ENCODE measurements at regions not wholly inside any gene's neighbourhood (a gene's known extent, or its start where the extent isn't known, plus 50 kb on each side); places are given as distances from the start of the nearest gene placed in this dataset.

DNA sequence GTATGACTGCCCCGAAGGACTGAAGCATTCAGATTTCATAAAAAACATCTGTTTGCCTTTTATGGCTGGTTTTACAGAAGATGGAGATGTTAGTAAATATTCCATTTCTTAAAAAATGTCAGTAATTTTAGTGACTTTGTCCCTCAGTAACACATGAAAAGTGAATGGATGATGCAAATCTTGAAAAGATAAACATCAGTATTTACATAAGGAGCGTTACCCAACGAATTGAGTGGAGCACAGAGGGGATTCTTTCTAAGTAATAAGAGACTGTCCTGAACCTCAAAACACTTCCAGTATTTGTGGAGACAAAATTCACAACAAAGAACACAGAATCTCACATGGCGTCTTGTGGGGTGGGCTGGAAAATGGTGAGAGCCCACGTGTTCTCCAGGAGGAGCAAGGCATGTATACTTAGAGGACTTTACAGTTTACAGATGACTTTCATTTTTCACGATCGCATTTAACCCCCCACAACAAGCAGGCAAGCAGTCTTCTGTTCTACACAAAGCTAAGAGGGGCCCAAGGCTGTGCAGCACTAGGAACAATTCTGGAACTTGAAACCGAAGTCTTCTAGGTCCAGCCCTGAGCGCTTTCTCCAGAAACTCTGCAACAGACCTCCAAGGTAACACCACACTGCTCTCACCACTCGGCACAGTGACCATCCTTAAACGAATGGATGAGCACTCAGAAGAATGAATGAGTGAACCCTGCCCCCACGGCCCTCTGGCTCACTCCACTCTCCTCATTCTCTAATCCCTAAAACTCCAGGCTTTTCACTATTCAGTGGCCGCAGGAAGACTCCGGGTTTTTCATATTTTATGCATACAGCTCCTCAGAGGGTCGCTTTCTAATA is 709.8 kb downstream of the UQCRFS1 start:
- no peak for DNase-seq (ENCODE audit: low read depth)

DNA sequence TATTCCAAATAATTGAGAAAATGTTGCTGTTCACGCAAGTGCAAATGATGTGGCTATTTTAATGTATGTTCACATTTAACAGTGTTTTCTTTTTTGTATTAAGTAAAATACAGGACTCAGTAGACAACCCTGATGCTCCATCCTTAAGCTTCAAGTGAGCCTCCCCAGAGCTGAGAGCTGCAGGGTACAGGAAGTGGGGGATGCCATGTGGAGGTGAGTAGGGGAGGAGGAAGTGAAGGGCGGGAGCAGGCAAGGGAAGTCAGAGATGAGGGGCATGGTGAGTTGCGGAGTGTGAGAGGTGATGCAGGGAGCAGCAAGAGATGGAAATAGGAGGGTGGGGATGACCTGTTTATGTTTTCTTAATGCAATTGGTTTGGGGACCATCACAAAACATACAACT is 711.0 kb downstream of the UQCRFS1 start:
- DNase-seq (ENCODE audit: low read depth): no peak

DNA sequence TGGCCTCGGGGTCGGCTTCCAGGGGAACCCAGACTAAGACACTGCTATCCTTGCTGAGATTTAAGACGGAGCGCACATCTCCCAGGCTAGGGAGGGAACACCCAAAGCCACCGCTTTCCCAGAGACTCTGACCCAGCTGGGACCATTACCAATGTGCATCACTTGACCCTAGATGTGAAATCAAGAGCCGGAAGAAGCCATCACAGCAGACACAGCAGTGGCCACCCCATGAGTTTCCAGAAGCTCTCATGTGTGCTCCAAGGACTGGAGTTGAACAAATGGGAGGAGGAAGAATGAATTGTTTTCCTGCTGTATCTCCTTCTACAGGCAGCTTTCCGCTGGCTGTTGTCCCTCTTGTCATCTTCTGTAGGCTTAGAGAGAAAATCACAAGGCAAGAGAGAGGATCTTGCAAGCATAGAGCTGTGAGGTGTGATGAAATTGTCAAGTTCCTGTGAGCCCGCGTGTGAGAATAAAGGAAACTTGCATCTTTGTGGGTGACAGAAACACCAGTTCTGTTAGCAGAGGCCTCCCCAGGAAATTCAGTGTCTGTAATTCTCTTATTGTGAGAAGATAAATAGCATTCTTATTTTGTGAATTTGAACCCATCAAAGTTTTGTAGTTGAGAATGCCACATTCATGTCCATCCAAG is 711.8 kb downstream of the UQCRFS1 start:
- no peak for DNase-seq (ENCODE audit: low read depth)

DNA sequence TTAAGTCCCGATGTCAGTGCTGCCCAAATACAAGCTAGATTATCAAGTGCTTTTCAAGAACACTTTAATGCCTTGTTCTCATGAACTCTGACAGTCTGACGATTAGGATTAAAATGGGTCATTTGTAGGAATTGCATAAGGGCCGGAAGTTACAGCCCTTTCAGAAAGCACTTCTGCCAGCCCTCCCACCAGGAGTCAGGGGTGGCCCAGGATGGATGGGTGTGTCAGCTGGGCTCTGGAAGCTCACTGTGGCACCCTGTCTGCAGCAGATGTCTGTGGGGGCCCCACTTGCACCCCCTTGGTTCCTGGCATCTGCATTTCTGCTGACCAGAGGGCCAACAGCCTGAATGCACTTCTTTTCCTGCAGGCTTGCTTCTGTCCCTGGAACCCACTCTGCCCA is 712.7 kb downstream of the UQCRFS1 start:
- no peak for DNase-seq (ENCODE audit: low read depth)

DNA sequence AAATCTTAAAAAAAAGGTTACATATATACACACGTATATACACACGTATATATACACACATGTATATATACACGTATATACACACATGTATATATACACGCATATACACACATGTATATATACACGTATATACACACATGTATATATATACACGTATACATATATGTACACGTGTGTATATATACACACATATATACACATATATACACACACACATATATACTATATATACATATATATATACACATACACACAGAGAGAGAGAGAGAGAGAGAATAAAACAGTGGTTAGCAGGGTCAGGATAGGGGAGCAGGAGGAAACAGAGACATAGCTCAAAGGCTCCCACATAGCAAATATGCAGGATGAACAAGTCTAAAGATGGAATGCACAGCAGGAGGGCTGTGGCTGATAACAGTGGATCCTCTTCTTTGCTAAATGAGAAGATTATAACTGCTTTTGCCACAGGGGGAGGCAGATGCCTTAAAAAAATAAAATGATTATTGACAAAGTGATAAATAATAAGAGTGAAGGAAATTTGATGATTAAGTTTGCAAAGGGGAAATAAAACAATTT is 714.5 kb downstream of the UQCRFS1 start:
- DNase-seq (ENCODE audit: low read depth): no peak

DNA sequence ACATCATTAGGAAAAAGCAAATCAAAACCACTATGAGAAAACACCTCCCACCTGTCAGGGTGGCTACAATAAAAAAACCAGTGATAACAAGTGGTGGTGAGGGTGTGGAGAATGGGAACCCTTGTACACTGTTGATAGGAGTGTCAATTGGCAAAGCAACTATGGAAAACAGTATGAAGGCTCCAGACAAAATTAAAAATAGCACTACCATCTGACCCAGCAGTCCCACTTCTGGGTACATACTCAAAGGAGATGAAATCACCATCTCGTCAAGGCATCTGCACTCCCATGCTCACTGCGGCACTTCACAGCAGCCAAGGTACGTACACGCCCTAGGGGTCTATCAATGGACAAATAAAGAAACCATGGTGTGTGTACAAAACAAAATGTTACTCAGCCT is 715.1 kb downstream of the UQCRFS1 start:
- no peak for DNase-seq (ENCODE audit: low read depth)

DNA sequence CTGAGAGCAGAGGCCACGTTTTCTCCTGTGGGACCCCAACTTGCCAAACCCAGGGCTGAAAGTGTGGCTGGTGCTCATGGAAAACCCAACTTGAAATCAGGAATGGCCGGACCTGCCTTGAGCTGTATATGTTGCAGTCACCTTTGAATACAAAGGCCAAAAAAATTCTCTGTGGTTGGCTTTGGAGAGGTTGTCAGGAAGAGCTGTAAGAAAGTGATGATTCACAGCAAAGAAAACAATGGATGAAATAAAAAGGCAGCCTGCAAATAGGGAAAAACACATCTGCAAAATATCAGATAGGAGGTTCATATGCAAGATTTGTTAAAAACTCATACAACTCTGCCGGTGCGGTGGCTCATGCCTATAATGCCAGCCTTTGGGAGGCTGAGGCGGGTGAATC is 715.8 kb downstream of the UQCRFS1 start:
- no peak for DNase-seq (ENCODE audit: low read depth)

DNA sequence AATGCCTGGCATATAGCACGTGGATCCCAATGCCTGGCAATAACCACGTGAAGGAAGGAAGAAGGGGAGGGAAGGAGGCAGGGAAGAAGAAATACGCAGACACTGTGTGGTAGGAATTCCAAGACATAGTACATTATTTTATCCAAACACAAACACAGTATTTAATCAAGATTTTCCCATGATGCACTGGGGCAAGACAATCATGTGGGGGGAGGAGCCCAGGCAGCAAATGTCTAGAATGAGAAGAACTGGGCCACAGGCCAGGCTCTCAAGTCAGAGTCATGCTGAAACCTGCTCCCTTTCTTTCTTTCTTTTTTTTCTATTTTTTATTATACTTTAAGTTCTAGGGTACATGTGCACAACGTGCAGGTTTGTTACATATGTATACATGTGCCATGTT is 717.9 kb downstream of the UQCRFS1 start:
- no peak for DNase-seq (ENCODE audit: low read depth)

DNA sequence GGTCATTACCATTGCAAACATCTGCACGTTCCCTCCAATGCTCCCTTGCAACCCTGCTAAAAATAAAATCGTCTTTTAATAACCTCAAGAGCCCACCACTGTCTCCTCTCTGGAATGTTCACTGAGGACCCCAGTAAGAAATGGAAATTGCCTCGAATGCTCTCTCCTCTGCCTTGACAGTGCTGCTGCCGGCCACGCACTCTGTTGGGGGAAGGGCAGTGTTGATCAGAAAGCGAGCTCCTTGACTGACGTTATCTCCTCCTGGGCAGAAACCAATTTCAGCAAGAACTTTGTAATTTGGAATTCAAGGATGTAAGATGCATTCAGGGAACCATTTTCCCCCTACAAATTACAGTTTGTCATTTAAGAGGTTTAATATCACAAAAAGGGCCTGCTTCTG is 718.5 kb downstream of the UQCRFS1 start:
- no peak for DNase-seq (ENCODE audit: low read depth)

DNA sequence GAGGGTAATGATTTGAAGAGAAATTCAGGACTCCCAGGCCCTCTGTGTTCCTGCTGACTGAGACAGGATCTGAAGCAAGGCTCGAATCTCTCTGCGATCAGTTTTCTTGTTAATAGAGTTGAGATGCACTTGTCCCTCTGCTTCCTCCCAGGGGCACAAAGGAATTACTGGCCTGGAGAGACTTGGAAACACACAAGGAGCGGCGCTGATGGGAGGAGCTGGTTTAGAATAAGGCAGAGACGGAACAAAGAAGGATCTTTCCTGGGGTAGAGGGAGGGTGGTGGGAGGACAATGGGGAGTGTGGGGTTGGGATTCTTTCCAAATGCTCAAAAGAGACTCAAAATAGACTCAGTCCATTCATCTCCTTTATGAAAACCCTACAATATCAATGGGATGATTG is 719.1 kb downstream of the UQCRFS1 start:
- no peak for DNase-seq (ENCODE audit: low read depth)

DNA sequence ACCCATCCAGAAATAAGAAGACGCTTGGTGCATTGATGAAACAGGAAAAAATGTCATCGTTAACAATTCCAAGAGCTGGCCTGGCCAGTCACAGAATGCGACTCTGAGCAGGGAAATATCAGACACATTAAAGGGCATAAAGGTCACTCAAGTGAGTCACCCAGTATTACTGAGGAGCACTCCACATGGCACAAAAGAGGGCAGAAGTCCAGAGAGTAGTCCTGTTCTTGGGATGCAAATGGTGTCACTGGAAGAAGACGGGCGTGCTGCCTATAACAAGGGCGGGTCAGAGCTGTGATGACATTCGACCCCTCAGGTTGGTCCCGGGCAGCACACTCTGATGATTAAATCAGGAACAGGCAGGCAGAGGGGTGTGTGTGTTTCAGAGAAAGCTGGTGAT is 720.3 kb downstream of the UQCRFS1 start:
- no peak for DNase-seq (ENCODE audit: low read depth)

DNA sequence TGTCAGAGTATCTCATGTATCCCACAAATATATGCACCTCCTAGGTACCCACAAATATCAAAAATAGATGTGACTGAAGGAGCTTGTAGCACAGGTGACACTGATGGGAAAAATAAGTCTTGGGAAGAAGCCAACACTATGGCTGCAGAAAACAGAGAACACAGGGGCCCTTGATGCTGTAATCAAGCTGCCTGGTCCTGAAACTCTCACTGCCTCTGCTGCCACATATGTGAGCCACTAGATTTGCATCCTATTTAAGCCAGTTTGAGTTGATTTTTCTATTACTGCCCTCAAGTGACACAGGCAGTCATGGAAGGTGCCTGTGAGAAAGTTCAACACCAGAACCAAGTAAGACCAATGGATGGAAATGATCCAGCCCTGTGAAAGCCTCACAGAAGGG is 720.8 kb downstream of the UQCRFS1 start:
- DNase-seq (ENCODE audit: low read depth): no peak

DNA sequence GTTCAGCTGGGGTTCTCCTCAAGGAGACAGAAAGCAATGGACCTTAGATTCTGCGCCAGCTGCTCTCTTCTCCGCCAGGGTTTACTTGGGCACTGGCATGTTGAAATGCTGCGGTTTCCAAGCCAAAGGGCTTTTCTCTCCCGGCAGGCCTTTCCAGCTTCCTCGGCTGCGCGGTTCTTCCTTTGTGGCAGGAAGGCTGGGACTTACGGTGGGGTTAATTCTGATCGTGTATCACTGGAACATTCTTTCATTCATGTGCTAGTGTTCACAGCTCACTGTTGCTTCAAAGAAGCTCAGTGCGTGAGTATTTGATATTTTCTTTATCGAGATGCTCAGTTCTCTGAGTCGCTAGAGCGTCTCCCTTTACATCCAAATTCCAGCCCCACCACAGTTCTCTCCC is 723.2 kb downstream of the UQCRFS1 start:
- DNase-seq (ENCODE audit: low read depth): no peak

DNA sequence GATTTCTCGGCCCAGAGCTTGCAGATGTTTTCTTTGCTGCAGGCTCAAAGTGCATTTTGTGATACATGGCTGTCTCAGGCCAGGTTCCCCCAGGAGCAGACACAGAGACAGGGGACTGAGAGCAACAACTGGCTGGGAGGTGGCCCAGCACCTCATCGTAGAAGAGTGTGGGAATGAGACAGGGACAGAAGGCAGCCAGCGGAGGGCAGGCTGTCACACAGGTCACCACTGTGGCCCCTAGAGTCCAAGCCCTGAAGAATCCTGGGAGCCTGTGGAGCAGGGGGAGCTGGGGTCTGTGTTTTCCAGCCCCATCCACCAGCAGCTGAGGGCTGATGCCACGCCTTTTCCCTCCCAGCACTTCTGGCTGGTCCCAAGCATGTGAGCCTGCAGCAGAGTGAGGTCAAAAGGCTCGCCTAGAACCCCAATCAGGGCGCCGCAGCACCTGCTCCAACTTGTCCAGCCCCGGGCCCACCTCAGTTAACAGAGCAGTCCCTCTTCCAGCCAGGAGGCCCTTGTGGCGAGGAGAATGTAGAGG is 723.8 kb downstream of the UQCRFS1 start:
- DNase-seq (ENCODE audit: low read depth): no peak

DNA sequence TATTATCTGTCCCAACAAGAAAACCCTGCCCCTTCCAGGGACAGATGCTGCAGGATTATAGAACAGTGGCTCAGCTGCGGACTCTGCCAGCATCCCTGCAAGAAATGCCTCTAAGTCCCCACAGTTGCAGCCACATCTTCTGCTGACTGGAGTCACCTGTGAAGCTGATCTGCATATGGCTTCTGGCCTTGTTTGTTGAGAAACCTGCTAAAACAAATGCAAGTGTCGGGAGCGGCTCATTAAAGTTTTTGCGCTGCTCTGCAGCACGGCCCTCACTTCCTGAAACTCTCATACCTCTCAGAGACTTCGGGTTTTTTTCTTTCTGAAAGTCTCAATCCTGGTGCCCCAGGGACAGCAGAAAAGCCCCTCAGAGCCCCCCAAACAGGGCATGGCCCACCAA is 725.0 kb downstream of the UQCRFS1 start:
- DNase-seq (ENCODE audit: low read depth): no peak

DNA sequence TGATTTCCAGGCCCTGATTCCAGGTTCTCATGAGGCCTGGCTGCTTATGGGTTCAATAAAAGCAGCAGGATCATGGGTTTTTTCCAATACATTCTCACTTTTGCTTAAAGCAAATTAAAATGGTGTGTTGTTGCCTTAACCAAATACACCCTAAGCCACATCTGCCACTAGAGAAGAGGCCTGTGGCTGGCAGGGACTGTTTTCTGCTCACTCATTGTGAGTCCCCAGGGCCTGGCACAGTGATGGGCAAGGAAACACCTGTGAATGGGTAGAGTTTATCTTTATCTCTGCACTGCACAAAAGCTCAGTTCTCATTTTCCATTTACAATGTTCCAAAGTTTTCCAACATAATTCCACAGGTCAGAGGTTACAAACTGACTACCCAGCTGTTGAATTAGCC is 726.0 kb downstream of the UQCRFS1 start:
- no peak for DNase-seq (ENCODE audit: low read depth)

DNA sequence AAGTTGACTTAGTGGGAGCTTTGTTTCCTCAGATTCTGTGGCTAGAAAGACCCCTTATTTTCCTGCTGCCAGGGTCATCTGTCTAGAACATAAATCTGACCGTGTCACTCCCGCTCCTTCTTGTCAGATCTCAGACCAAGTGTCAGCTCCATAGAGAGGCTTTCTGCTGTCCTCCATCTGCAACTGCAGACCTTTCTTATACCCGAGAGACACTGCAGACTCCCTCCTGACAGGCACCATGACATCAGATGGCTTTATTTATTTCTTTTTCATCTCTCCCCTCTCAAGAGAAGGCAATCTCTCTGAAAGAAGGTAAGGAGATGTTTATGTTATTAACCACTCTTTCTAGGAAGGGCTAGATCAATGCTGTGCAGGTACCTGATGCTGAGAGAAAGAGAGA is 726.5 kb downstream of the UQCRFS1 start:
- DNase-seq (ENCODE audit: low read depth): no peak

DNA sequence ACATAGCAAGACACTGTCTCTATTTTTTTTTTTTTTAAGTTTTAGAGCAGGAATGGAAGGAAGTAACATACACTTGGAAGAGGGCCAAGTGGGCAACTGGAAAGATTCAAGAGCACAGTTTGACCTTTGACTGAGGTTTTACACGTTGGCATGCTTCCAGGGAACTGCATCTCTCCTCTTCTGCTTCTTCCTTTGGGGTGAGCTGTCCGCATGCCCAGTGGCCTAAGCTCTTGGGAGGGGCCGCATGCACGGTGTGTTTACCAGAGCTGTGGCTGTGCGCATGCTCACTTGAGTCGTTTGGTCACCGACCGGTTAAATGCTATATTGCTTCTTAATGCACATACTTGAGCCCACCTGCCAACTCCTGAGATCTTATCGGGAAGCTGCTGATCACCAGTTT is 727.7 kb downstream of the UQCRFS1 start:
- DNase-seq (ENCODE audit: low read depth): no peak

DNA sequence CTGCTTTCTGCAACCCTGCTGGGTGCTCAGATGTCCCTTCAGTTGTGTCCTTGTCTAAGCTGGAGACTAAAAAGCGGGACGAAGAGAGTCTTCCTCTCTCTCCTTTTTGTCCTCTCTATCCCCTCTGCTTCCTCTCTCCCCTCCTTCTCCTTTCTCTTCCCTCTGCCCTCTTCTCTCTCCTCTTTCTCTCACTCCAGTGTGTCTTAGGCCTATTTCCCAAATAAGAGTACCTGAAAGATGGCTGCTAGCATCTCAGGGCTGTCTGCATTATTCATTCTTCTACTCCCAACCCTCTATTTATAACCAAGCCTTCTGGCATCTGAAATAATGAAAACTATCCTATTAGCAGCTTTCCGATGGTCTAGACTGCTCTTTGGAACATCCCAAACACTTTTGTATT is 729.8 kb downstream of the UQCRFS1 start:
- no peak for DNase-seq (ENCODE audit: low read depth)

DNA sequence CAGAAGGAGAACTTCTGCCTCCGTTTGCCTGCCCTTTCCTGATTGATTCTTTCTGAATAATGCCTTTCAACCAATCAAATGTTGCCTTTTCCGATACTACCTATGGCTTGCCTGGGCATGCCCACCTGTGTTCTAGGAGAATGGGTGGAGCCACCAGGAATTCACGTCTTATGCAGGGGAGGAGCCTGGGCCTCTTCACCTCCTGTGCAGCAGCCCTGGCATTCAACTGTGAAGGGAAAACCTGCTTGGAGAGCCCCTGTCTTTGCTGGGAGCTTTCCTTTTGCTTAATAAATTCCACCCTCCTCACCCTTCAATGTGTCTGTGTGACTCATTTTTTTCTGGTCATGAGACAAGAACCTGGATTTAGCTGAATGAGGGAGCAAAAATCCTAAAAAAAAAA is 730.7 kb downstream of the UQCRFS1 start:
- no peak for DNase-seq (ENCODE audit: low read depth)

DNA sequence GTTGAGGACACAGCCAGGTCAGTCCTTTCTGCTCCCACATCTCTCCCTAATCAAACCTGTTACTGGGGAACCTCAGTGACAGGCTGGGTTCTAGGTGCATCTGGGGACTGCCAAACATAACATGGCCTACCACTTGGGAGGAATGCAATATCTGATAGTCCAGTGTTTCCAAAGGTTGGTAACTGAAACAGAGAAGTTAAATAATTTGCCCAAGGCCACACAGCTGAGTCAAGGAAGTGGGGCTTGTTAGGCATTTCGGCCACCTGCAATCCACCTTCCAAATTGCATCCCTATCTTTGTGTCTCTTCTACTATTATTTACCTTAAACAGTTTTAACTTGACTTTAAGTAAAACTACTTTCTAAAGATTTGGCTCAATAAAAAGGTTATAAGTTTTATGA is 731.3 kb downstream of the UQCRFS1 start:
- no peak for DNase-seq (ENCODE audit: low read depth)

DNA sequence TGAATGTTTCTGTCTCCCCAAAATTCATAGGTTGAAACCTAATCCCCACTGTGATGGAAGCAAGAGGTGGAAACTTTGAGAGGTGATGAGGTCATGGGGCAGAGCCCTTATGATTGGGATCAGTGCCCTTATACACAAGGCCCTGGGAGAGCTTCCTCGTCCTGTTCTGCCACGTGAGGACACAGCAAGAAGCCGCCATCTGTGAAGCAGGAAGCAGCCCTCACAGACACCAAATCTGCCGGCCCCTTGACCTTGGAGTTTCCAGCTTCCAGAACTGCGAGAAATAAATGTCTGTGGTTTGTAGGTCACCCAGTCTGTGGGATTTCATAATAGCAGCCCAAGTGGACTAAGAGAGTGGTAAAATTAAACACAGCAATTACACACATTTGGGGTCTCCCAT is 737.4 kb downstream of the UQCRFS1 start:
- no peak for DNase-seq (ENCODE audit: low read depth)

DNA sequence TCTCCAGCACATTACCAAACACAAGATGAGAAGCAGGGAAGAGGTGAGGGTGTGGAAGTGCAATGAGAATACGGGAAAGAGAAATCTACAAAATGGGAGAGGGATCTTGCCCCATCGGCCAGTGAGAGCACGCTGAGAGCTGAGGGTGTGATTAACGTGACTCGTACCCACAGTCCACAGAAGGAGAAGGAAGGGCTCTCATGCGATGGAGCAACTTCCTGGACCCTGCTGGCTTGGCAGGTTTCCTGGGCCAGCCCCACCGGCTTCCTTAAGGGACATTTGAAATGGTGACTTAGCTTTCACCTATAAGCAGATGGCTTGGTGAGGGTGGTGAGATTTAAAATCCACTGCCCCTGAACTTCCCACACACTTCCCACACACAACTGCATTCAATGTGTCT is 740.1 kb downstream of the UQCRFS1 start:
- peak; percentile 3 for DNase-seq (ENCODE audit: low read depth)

All from ELR (cell line).